ENCODE measurements at regions not wholly inside any gene's neighbourhood (a gene's known extent, or its start where the extent isn't known, plus 50 kb on each side); places are given as distances from the start of the nearest gene placed in this dataset.

- DNase-seq (ENCODE audit: low read depth in 1 of 2, low spot score in 2 of 2) = no peak
- Histone ChIP-seq H3K27me3 (replicated peaks in 1 of 4; ENCODE audit: control insufficient read depth in 3 of 4, extremely low read depth in 1 of 4, insufficient read depth in 3 of 4, low read length in 3 of 4) (no peaks in the 10 kb centered on the region), H3K9ac (replicated peaks in 1 of 4; ENCODE audit: extremely low read depth in 1 of 4, low read depth in 3 of 4, low read length in 3 of 4) (no peak overlapping the region), H3K23me2 (ENCODE audit: low read depth, low read length) (no peaks in the 10 kb centered on the region), H3K79me2 (ENCODE audit: control insufficient read depth in 1 of 2, insufficient read depth in 2 of 2, low read length in 2 of 2) (no peaks in the 10 kb centered on the region), H3K4me2 (ENCODE audit: insufficient read depth in 1 of 2, low read depth in 2 of 2, low read length in 2 of 2) (no peak overlapping the region), H3K18ac (ENCODE audit: extremely low read depth, low read length) (no peak overlapping the region), H3K4me3 (ENCODE audit: extremely low read depth in 1 of 4, insufficient read depth in 2 of 4, low read depth in 3 of 4, low read length in 4 of 4) (no peak overlapping the region), H3K27ac (ENCODE audit: low read depth, low read length) (no peak overlapping the region), H4K20me1 (replicated peaks in 1 of 2; ENCODE audit: control insufficient read depth in 1 of 2, insufficient read depth in 2 of 2, low read length in 2 of 2) (no peaks in the 10 kb centered on the region), H2BK12ac (ENCODE audit: low read depth, low read length) (no peak overlapping the region), H2AK5ac (ENCODE audit: low read depth, low read length) (no peak overlapping the region), H3K36me3 (ENCODE audit: control insufficient read depth in 2 of 4, insufficient read depth in 4 of 4, low read length in 3 of 4) (no peaks in the 10 kb centered on the region), H3K4ac (replicated peaks; ENCODE audit: insufficient read length, low read depth, low read length) (no peak overlapping the region), H4K91ac (replicated peaks; ENCODE audit: insufficient read length, low read length) (no peak overlapping the region), H4K5ac (ENCODE audit: insufficient read length, low read depth, low read length) (no peak overlapping the region), H3K56ac (replicated peaks; ENCODE audit: insufficient read length, low read depth, low read length) (no peak overlapping the region), H2BK15ac (ENCODE audit: low read length) (no peak overlapping the region), H2BK120ac (replicated peaks; ENCODE audit: low read depth, low read length) (no peak overlapping the region), H3K23ac (ENCODE audit: insufficient read length) (no peak overlapping the region), H3K79me1 (ENCODE audit: low read depth, low read length) (no peaks in the 10 kb centered on the region), H4K8ac (ENCODE audit: extremely low read depth, insufficient read depth, low read length) (no peak overlapping the region), H3K14ac (ENCODE audit: insufficient read length) (no peak overlapping the region), H3K4me1 (replicated peaks in 1 of 4; ENCODE audit: control insufficient read depth in 3 of 4, insufficient read depth in 4 of 4, low read length in 3 of 4) (no peaks in the 10 kb centered on the region), H2BK5ac (ENCODE audit: low read depth, low read length) (no peak overlapping the region), H2BK20ac (ENCODE audit: low read length) (no peak overlapping the region), H3K9me3 (ENCODE audit: insufficient read depth in 2 of 2, low read depth in 1 of 2, low read length in 1 of 2) (peaks cover 29 to 35% of the 10 kb centered on the region in 2 experiments), H2AFZ (ENCODE audit: low read length) (no peak overlapping the region)
- FAIRE-seq = no peak
- WGBS, 2 experiments (ENCODE audit: extremely low coverage in 1 of 2, insufficient coverage in 1 of 2, insufficient read length in 1 of 2, insufficient replicate concordance in 2 of 2, low coverage in 1 of 2, low lambda C conversion rate in 2 of 2, missing lambda C conversion rate in 1 of 2) = 79% methylated on average over 21 of the region's 23 CpGs; no CpG with 5 or more reads in 1 of the 2 experiments
- POLR2A ChIA-PET (ENCODE audit: partially characterized antibody) = no interaction called here
- CTCF ChIA-PET (ENCODE audit: partially characterized antibody) = no interaction called here
- no peak for TF ChIP-seq KDM5A (IDR thresholded peaks at IDR 0.05; ENCODE audit: low read length)
- no peak for TF ChIP-seq POLR2A (IDR thresholded peaks at IDR 0.05; ENCODE audit: control extremely low read depth in 1 of 2, low read depth in 2 of 2, low read length in 2 of 2)
- TF ChIP-seq CTBP2 (IDR thresholded peaks at IDR 0.05; ENCODE audit: borderline replicate concordance, insufficient read depth, insufficient read length, low read length) = no peak
- no peak for TF ChIP-seq ATF3 (IDR thresholded peaks at IDR 0.05; ENCODE audit: insufficient read depth, low read depth, low read length)
- no peak for TF ChIP-seq BACH1 (IDR thresholded peaks at IDR 0.05; ENCODE audit: low read length)
- no peak for TF ChIP-seq SIX5 (IDR thresholded peaks at IDR 0.05; ENCODE audit: low read depth, low read length)
- no peak for TF ChIP-seq NRF1 (IDR thresholded peaks at IDR 0.05; ENCODE audit: low read depth, low read length)
- no peak for TF ChIP-seq KDM1A (IDR thresholded peaks at IDR 0.05; ENCODE audit: borderline replicate concordance, low read length)
- TF ChIP-seq ZNF274 (IDR thresholded peaks at IDR 0.05; ENCODE audit: borderline replicate concordance, extremely low read depth, low read length) = no peak
- TF ChIP-seq JUN (IDR thresholded peaks at IDR 0.05; ENCODE audit: low read depth, low read length) = no peak
- TF ChIP-seq SIRT6 (IDR thresholded peaks at IDR 0.05; ENCODE audit: low read length) = no peak
- TF ChIP-seq MAFK (IDR thresholded peaks at IDR 0.05; ENCODE audit: low read depth, low read length) = no peak
- TF ChIP-seq CEBPB (IDR thresholded peaks at IDR 0.05; ENCODE audit: low read depth, low read length) = no peak
- no peak for TF ChIP-seq EZH2 (IDR thresholded peaks at IDR 0.05; ENCODE audit: low read depth, low read length, severe bottlenecking)
- no peak for TF ChIP-seq CREB1 (IDR thresholded peaks at IDR 0.05)
- TF ChIP-seq TCF12 (IDR thresholded peaks at IDR 0.05; ENCODE audit: low read depth, low read length) = no peak
- no peak for TF ChIP-seq HDAC2 (IDR thresholded peaks at IDR 0.05; ENCODE audit: borderline replicate concordance in 1 of 2, low read depth in 2 of 2, low read length in 2 of 2)
These were observed 755.8 kb downstream of the PRIM2 start for GRCh38 chr6:58073263-58073662.
